HG03575 (cell line): ENCODE measurements at regions not wholly inside any gene's neighbourhood (a gene's known extent, or its start where the extent isn't known, plus 50 kb on each side); places are given as distances from the start of the nearest gene placed in this dataset.

Experiments used
- ATAC-seq: cut with Tn5 transposase; IDR thresholded peaks from one replicate; pipeline ENCODE4 v1.9.1; 2021; ENCODE audit not compliant: unreplicated experiment, insufficient number of reproducible peaks, low FRiP score; ENCODE audit errors: extremely low read depth

- no peak for ATAC-seq
Measured at GRCh38 chr2:15840969-15841368, 99.4 kb upstream of the MYCN start.

DNA sequence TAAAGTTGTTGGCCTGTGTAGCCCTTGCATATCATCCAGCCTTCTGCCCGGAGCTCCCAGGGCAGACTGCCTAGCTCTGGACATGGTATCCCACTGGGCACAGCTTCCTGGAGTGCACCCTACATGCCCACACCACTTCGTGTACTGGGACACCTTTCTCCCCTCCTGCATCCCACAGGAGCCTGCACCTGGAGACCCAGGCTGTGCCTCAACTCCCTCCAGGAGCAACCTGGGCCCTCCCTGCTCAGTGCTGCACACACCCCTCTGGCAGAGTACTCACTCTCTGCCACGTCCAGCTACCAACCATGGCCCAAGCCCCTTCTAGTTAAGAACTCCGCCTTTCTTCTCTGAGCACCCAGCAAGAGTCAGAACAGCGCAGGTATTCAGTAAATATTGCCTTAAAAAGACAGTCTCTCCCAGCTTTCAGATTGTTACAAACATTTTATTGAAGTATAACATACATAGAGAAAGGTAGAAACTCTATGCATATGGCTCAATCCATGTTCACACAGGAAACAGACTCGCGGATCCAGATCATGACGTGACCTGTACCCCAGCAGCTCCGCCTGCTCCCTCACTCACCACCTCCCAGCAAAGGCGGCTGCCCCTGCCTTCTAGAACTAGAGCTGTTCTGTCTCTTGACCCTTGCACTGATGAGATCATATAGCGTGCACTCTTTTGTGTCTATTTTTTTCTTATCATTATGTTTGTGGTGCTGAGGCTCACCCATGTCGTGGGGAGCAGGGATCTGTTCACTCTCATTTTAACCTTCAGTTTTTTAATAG, 98.4 kb upstream of the MYCN start:
- no peak for ATAC-seq

DNA sequence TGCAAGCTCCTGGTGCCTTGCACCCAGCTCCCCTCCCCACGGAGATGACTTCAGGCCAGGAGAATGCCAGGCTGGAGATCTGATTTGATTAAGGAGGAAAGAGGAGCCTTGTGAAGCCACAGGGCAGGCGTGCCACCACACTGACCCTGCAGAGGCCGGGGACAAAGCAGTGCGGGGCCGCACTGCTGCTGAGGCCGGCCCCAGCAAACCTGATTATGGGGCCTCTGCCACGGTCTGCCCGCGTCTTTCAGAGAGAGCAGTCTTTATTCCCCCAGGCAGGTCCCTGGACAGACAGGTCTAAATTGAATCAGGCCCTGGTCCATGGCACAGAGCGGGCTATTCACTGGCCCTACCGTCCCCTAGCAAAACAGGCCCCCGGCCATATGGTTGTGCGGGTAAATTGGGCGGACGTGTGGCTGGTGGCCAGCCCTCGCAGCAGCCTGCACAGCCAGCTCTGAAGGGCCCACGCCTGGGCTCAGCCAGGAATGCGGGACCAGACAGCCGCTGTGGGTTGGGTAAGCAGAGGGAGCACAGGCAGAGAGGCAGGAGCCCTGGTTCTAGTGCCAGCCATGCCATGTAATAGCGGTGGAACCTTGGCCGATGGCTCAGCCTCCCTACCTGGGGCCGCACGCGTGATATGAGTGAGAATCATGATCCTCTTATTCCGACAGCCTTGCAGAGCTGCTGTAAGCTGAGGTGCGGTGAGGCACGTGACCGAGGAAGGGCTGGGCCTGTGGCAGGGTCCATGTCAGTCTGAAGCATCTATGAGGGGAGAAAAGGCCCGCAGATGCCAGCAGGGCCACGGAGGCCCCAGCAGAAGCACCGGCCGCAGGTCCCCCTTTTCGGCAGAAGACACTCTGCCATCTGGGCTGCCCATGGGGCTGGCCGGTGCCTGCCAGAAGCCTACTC, 97.3 kb upstream of the MYCN start:
- ATAC-seq, result no peak

- ATAC-seq, result no peak
Measured at GRCh38 chr2:15844211-15844801, 96.0 kb upstream of the MYCN start.

- ATAC-seq, result no peak
Measured at GRCh38 chr2:15845294-15845693, 95.1 kb upstream of the MYCN start.

GRCh38 chr2:15845737-15846405, 94.5 kb upstream of the MYCN start:
- ATAC-seq, result no peak

DNA sequence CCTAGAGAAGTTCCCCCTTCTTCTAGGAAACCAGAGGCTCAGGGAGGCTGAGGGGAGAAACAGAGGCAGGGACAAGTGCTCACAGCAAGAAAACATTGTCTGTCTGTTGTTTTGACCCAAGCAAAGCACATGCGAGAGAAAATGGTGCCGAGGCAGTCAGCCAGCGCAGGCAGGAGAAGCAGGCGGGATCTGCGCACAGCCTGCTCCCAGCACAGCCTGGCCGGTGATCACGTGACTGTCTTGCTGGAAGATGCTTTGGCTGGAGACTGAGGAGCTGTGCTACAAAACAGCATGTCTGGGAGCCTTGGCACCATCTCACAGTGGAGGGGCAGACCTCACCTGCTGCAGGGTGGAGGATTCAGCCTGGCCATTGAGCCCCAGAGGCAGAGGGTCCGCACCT, 93.7 kb upstream of the MYCN start:
- ATAC-seq, result no peak

- ATAC-seq, result no peak
Measured at GRCh38 chr2:15850534-15850933, 89.8 kb upstream of the MYCN start.

- ATAC-seq, result no peak
Measured at GRCh38 chr2:15851076-15851693, 89.2 kb upstream of the MYCN start.

DNA sequence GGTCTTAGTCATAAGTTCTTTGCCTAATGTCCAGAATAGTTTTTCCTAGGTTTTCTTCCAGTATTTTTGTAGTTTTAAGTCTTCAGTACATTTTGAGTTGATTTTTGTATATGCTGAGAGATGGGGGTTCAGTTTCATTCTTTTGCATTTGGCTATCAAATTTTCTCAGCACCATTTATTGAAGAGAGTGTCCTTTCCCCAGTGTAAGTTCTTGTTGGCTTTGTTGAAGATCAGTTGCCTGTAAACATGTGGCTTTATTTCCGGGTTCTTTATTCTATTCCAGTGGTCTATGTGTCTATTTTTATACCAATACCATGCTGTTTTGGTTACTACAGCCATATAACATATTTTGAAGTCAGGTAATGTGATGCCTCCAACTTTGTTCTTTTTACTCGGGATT, 87.5 kb upstream of the MYCN start:
- ATAC-seq, result no peak

DNA sequence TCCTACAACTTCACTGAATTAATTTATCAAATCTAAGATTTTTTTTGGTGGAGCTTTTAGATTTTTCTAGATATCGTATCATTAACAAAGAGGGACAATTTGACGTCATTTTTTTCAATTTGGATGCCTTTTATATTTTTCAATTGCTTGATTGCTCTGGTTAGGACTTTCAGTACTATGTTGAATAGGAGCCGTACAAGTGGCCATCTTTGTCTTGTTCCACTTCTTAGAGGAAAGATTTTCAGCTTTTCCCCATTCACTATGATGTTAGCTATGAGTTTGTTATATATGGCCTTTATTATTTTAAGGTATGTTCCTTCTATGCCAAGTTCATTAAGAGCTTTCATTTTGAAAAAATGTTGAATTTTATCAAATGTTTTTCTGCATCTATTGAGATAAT, 86.4 kb upstream of the MYCN start:
- ATAC-seq, result no peak

DNA sequence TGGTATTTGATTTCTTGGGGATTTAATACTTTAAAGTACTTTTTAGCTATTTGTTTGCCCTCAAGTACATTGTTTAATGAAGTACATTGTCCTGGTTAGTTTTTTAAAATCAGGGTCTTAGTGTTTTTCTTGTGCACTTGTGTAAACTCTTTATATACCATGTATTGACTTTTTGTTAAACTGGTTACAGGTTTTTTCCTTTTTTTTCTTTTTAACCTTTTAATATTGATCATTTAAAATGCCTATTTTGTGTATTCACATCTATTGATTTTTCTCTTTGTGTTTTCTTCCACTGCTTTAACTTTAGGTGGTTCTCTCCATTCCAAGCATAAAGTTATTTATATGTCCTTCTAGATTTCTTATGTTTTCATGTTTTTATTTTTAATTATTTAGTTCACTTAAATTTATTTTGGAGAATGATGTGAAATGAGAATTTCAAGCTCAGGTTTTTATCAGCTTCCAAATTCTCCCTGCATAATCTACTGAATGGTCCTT, 84.5 kb upstream of the MYCN start:
- no peak for ATAC-seq

DNA sequence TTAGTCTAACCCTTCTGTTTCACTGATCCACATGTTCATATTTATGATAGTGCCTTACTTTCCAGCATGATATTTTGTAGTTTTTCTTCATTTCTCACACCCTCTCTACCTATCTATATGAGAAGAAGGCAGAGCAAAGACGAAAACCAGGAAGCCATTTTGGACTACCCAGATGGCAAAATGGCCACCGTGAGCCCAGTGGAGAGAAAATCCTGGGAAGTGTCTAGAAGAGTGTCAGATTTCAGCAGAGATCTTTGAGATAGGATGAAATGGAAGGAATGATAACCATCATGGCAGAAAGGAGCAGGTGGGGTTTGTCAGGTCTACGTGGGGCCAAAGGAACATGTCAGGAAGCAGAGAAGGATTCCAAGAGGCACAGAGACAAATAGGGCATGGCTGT, 84.0 kb upstream of the MYCN start:
- no peak for ATAC-seq

- ATAC-seq, result no peak
Measured at GRCh38 chr2:15858466-15858865, 81.9 kb upstream of the MYCN start.

DNA sequence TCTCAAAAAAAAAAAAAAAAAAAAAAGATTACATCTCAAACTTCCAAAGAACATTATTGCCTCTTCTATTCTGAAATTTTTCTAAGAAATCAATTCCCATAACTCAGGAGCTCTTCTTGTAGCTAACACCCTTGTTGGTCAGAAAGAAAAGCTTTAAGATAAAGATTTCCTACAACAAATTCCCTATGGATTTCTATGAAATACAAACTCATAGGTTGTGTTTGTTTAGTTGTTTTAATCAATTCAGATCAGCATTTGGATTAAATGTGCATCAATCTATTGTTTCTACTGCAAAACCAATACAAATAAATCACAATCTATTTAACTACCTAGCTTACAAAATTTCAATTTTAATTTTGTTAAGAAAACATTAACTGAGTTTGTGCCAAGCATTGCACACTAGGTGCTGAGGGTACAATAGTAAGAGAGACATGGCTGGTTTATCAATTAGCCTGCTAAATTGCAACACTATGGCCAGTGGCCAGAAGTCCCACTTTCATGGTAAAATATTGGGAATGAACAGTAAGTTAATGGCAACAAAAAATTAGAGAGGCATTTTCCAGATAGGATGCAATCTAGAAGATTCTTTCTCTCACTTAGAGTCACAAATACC, 80.2 kb upstream of the MYCN start:
- no peak for ATAC-seq

GRCh38 chr2:15860760-15861159, 79.6 kb upstream of the MYCN start:
- ATAC-seq, result no peak

DNA sequence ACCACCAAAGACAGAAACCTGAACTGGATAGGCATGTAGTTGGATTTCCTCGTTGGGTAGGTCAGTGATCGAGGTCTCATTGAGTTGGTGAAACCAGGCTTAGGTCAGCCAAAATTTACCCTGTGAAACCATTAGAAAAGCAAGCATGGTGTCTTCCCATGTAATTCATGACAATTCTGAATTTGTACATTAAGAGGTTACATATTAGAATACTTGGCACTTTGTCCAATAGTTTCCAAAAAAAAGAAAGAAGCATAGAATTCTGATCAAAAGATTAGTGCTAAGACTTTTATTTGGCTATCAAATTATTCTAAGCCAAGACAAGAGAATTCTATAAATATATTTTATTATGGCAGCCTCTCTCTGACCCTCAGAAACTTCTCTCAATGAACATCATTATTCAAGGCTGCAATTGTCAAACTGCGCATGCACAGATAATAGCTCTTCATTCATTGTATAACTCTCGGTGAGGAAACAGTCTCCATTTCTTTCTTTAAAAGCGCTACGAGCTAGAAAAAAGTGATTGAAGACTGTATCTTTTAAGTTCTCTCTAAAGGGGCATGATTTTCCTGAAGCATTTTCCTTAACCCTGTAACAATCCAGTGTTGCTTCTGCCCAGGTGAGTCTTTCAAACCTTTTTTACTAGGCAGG, 79.1 kb upstream of the MYCN start:
- no peak for ATAC-seq

DNA sequence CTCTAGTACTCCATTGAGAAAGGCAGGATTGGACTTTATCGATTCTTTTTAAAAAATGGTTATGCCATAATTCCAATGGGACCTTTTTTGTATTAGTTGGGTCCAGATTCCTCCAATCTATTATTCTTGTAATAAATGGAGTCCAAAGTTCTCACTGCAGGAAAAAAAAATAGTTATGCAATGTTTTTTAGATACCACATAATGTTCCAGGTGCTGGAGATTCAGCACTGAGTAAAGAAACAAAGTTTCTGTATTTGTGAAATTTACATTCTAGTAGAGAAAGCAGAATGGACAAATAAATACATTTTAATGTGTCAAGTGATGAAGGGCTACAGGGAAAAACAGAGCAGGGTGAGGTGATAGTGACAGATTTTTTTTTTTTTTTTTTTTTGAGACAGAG, 78.5 kb upstream of the MYCN start:
- no peak for ATAC-seq
